H1 (cell line): ENCODE measurements at regions not wholly inside any gene's neighbourhood (a gene's known extent, or its start where the extent isn't known, plus 50 kb on each side); places are given as distances from the start of the nearest gene placed in this dataset.

Source experiments
- CTCF ChIA-PET: fragments of 300-600 bp; sonication (Branson Sonifier 250); formaldehyde crosslinking; loops from one replicate; lab custom pipeline; 2021; ENCODE audit not compliant: partially characterized antibody; lab: Charles Lee
- POLR2A ChIA-PET: fragments of 300-600 bp; sonication (Branson Sonifier 250); formaldehyde crosslinking; loops from one replicate; lab custom pipeline; 2021; ENCODE audit warnings: inconsistent platforms; ENCODE audit not compliant: partially characterized antibody; lab: Charles Lee
- DNase-seq, 2 experiments: peaks; one replicate each; pipeline versions ENCODE4 v3.0.0 to v3.0.0-alpha.2; 2010 to 2022; ENCODE audit warnings: low spot score in 2 of 2, low read depth in 1 of 2, mixed read lengths in 1 of 2
- FAIRE-seq: peaks from 2 replicates; lab custom pipeline; 2011; peaks lifted over from hg19 to GRCh38; lab: Jason Lieb, UNC
- H2AFZ ChIP-seq: 2 replicates; pipeline ENCODE4 v1.8.1; 2012; ENCODE audit warnings: low read length, inconsistent platforms
- H2AK5ac ChIP-seq: 2 replicates; pipeline ENCODE4 v1.6.1; 2013; ENCODE audit warnings: low read depth, low read length
- H2BK120ac ChIP-seq: replicated peaks from 2 replicates; pipeline ENCODE3; 2013; ENCODE audit warnings: low read depth, low read length, inconsistent platforms
- H2BK12ac ChIP-seq: 2 replicates; pipeline ENCODE4 v1.6.1; 2013; ENCODE audit warnings: low read depth, low read length
- H2BK15ac ChIP-seq: 2 replicates; pipeline ENCODE4 v1.6.1; 2013; ENCODE audit warnings: low read length
- H2BK20ac ChIP-seq: 2 replicates; pipeline ENCODE4 v1.6.1; 2013; ENCODE audit warnings: low read length
- H2BK5ac ChIP-seq: 2 replicates; pipeline ENCODE4 v1.6.1; 2013; ENCODE audit warnings: low read depth, low read length
- H3K14ac ChIP-seq: 2 replicates; pipeline ENCODE4 v1.6.1; 2013; ENCODE audit warnings: inconsistent platforms; ENCODE audit not compliant: insufficient read length
- H3K18ac ChIP-seq: 2 replicates; pipeline ENCODE4 v1.6.1; 2013; ENCODE audit warnings: low read length; ENCODE audit errors: extremely low read depth
- H3K23ac ChIP-seq: 2 replicates; pipeline ENCODE4 v1.6.1; 2013; ENCODE audit warnings: inconsistent platforms; ENCODE audit not compliant: insufficient read length
- H3K23me2 ChIP-seq: 2 replicates; pipeline ENCODE4 v1.6.1; 2013; ENCODE audit warnings: low read depth, low read length
- H3K27ac ChIP-seq: 2 replicates; pipeline ENCODE4 v1.6.1; 2011; ENCODE audit warnings: low read depth, low read length, inconsistent platforms
- H3K27me3 ChIP-seq, 4 experiments: replicated peaks in 1 of 4; 1 replicate in 1 of 4; 2 replicates in 3 of 4; pipeline versions ENCODE4 v1.6.1 to v1.8.1; 2011 to 2013; ENCODE audit warnings: low read length in 3 of 4, mild to moderate bottlenecking in 3 of 4, inconsistent platforms in 2 of 4, mixed read lengths in 2 of 4, moderate library complexity in 1 of 4; ENCODE audit not compliant: control insufficient read depth in 3 of 4, insufficient read depth in 3 of 4; ENCODE audit errors: extremely low read depth in 1 of 4
- H3K36me3 ChIP-seq, 4 experiments: 2 replicates each; pipeline versions ENCODE4 v1.6.1 to v1.8.1; 2011 to 2013; ENCODE audit warnings: mild to moderate bottlenecking in 4 of 4, low read length in 3 of 4, moderate library complexity in 2 of 4, control low read depth in 1 of 4, inconsistent platforms in 1 of 4; ENCODE audit not compliant: insufficient read depth in 4 of 4, control insufficient read depth in 2 of 4
- H3K4ac ChIP-seq: replicated peaks from 2 replicates; pipeline ENCODE3; 2013; ENCODE audit warnings: low read length, low read depth, mixed read lengths, inconsistent platforms; ENCODE audit not compliant: insufficient read length
- H3K4me1 ChIP-seq, 4 experiments: replicated peaks in 1 of 4; 1 replicate in 1 of 4; 2 replicates in 3 of 4; pipeline versions ENCODE4 v1.6.1 to v1.8.1; 2011 to 2013; ENCODE audit warnings: low read length in 3 of 4, inconsistent platforms in 2 of 4, mixed read lengths in 1 of 4; ENCODE audit not compliant: insufficient read depth in 4 of 4, control insufficient read depth in 3 of 4
- H3K4me2 ChIP-seq, 2 experiments: 2 replicates each; pipeline versions ENCODE4 v1.6.1 to v1.8.1; 2011 to 2013; ENCODE audit warnings: low read depth in 2 of 2, low read length in 2 of 2, control low read depth in 1 of 2, inconsistent platforms in 1 of 2, mild to moderate bottlenecking in 1 of 2; ENCODE audit not compliant: insufficient read depth in 1 of 2
- H3K4me3 ChIP-seq, 4 experiments: fragments of 200-600, 300-600 bp in 1 of 4; sonication (generic), shearing (Covaris generic), sonication (Bioruptor Twin) in 1 of 4; 2 replicates each; pipeline versions ENCODE4 v1.5.1 to v1.8.1; 2011 to 2016; ENCODE audit warnings: low read length in 4 of 4, low read depth in 3 of 4, control low read depth in 2 of 4, inconsistent platforms in 2 of 4, mild to moderate bottlenecking in 2 of 4, mixed read lengths in 1 of 4, moderate library complexity in 1 of 4; ENCODE audit not compliant: insufficient read depth in 2 of 4; ENCODE audit errors: extremely low read depth in 1 of 4
- H3K56ac ChIP-seq: replicated peaks from 2 replicates; pipeline ENCODE3; 2013; ENCODE audit warnings: low read depth, mild to moderate bottlenecking, mixed read lengths, low read length, inconsistent platforms; ENCODE audit not compliant: insufficient read length
- H3K79me1 ChIP-seq: 2 replicates; pipeline ENCODE4 v1.6.1; 2013; ENCODE audit warnings: low read depth, low read length, control low read depth
- H3K79me2 ChIP-seq, 2 experiments: 2 replicates each; pipeline versions ENCODE4 v1.6.1 to v1.8.1; 2012 to 2013; ENCODE audit warnings: low read length in 2 of 2, mild to moderate bottlenecking in 2 of 2, inconsistent platforms in 1 of 2; ENCODE audit not compliant: insufficient read depth in 2 of 2, control insufficient read depth in 1 of 2
- H3K9ac ChIP-seq, 4 experiments: replicated peaks in 1 of 4; 1 replicate in 1 of 4; 2 replicates in 3 of 4; pipeline versions ENCODE4 v1.6.1 to v1.8.1; 2011 to 2013; ENCODE audit warnings: low read depth in 3 of 4, low read length in 3 of 4, control low read depth in 2 of 4, mild to moderate bottlenecking in 2 of 4, moderate library complexity in 2 of 4, inconsistent platforms in 1 of 4; ENCODE audit errors: extremely low read depth in 1 of 4
- H3K9me3 ChIP-seq, 2 experiments: 2 replicates each; pipeline versions ENCODE4 v1.6.1 to v1.8.1; 2012 to 2013; ENCODE audit warnings: mild to moderate bottlenecking in 2 of 2, moderate library complexity in 2 of 2, control low read depth in 1 of 2, inconsistent platforms in 1 of 2, low read depth in 1 of 2, low read length in 1 of 2, mixed read lengths in 1 of 2; ENCODE audit not compliant: insufficient read depth in 2 of 2
- H4K20me1 ChIP-seq, 2 experiments: replicated peaks in 1 of 2; 2 replicates each; pipeline versions ENCODE3 to v1.8.1; 2011 to 2013; ENCODE audit warnings: inconsistent platforms in 2 of 2, low read length in 2 of 2, mild to moderate bottlenecking in 1 of 2; ENCODE audit not compliant: insufficient read depth in 2 of 2, control insufficient read depth in 1 of 2
- H4K5ac ChIP-seq: 2 replicates; pipeline ENCODE4 v1.6.1; 2013; ENCODE audit warnings: low read length, low read depth, mixed read lengths, inconsistent platforms; ENCODE audit not compliant: insufficient read length
- H4K8ac ChIP-seq: 2 replicates; pipeline ENCODE4 v1.8.0; 2013; ENCODE audit warnings: mild to moderate bottlenecking, moderate library complexity, low read length, inconsistent platforms; ENCODE audit not compliant: insufficient read depth; ENCODE audit errors: extremely low read depth
- H4K91ac ChIP-seq: replicated peaks from 2 replicates; pipeline ENCODE3; 2013; ENCODE audit warnings: low read length, mixed read lengths, inconsistent platforms; ENCODE audit not compliant: insufficient read length
- CHD2 ChIP-seq: IDR thresholded peaks from 2 replicates; pipeline ENCODE4 v1.6.1; 2012; ENCODE audit warnings: low read length, improper control_type of control experiment
- CTCF ChIP-seq, 3 experiments: IDR thresholded peaks; 1 replicate in 2 of 3; 2 replicates in 1 of 3; pipeline versions ENCODE4 v1.5.1 to v1.6.1; 2011; ENCODE audit warnings: low read length in 3 of 3, mild to moderate bottlenecking in 3 of 3, inconsistent platforms in 2 of 3, low read depth in 1 of 3, moderate library complexity in 1 of 3; ENCODE audit not compliant: insufficient read depth in 1 of 3; ENCODE audit errors: control extremely low read depth in 1 of 3
- HDAC6 ChIP-seq: IDR thresholded peaks from one replicate; pipeline ENCODE4 v1.7.1; 2012; ENCODE audit warnings: low read depth, mild to moderate bottlenecking, inconsistent platforms, low read length, moderate library complexity
- KDM1A ChIP-seq: fragments of 200-600, 300-600 bp; sonication (generic); IDR thresholded peaks from 2 replicates; pipeline ENCODE4 v1.7.1; 2016; ENCODE audit warnings: mild to moderate bottlenecking, low read length, borderline replicate concordance
- NRF1 ChIP-seq: IDR thresholded peaks from 2 replicates; pipeline ENCODE4 v1.6.1; 2011; ENCODE audit warnings: mild to moderate bottlenecking, low read depth, low read length, improper control_type of control experiment
- SIRT6 ChIP-seq: IDR thresholded peaks from one replicate; pipeline ENCODE4 v1.7.1; 2012; ENCODE audit warnings: low read length, inconsistent platforms
- SP4 ChIP-seq: IDR thresholded peaks from 2 replicates; pipeline ENCODE4 v1.6.1; 2012; ENCODE audit warnings: low read length, inconsistent platforms
- WGBS, 2 experiments: shearing (Covaris generic) in 1 of 2; methylation state at CpG; one replicate each; pipeline versions ENCODE4 v1.1.6 to v1.1.7; 2013 to 2015; ENCODE audit warnings: low lambda C conversion rate in 2 of 2, mixed read lengths in 2 of 2, inconsistent platforms in 1 of 2, low coverage in 1 of 2, missing lambda C conversion rate in 1 of 2; ENCODE audit not compliant: insufficient replicate concordance in 2 of 2, insufficient coverage in 1 of 2, insufficient read length in 1 of 2; ENCODE audit errors: extremely low coverage in 1 of 2, missing lambda C conversion rate in 1 of 2; 5-methylcytosine and 5-hydroxymethylcytosine counted together
- TF ChIP-seq, protein P1 (sequence below): IDR thresholded peaks from 2 replicates; pipeline ENCODE4 v1.6.1; 2012; ENCODE audit warnings: inconsistent platforms

DNA sequence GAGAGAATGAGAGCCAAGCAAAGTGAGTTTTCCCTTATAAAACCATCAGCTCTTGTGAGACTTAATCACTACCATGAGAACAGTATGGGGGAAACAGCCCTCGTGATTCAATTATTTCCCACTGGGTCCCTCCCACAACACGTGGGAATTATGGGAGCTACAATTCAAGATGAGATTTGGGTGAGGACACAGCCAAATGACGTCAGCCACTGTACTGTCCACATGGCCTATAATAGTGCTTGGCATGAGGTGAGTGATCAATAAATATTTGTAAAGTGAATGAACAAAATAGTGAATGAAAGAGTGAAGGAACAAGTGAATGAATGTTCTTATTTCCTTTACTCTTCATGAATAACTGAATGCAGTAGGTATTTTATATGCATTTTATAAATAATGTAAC, 199.1 kb upstream of the GOT2 start:
- no peak for FAIRE-seq
- Histone ChIP-seq H3K79me2 (no peaks in the 10 kb centered on the region), H3K23me2 (no peaks in the 10 kb centered on the region), H3K14ac (no peak overlapping the region), H3K36me3 (no peaks in the 10 kb centered on the region; a peak in 1 of 8 replicates), H3K4ac (no peak overlapping the region), H3K27me3 (no peaks in the 10 kb centered on the region), H4K8ac (no peak overlapping the region), H2AFZ (no peak overlapping the region), H4K91ac (no peak overlapping the region), H3K27ac (no peak overlapping the region), H3K4me2 (no peak overlapping the region), H2BK5ac (no peak overlapping the region), H3K56ac (no peak overlapping the region), H3K9ac (no peak overlapping the region), H3K9me3 (no peaks in the 10 kb centered on the region; a peak in 1 of 4 replicates), H2BK120ac (no peak overlapping the region), H3K23ac (no peak overlapping the region), H3K4me1 (peaks cover 0 to under 1% (median 0%) of the 10 kb centered on the region in 4 experiments; a peak in 1 of 7 replicates), H2BK20ac (no peak overlapping the region), H2BK12ac (no peak overlapping the region), H4K5ac (no peak overlapping the region), H2AK5ac (no peak overlapping the region), H3K18ac (no peak overlapping the region), H3K4me3 (no peak overlapping the region), H2BK15ac (no peak overlapping the region), H3K79me1 (no peaks in the 10 kb centered on the region), H4K20me1 (no peaks in the 10 kb centered on the region)
- ChIA-PET POLR2A (no interaction called here), CTCF (interaction anchor here (1.0 kb wide), 1 partner anchor 119 kb away, joined by 4 read pairs; no protein-coding TSS in a partner anchor)
- 83% methylated on average over 3 of the region's 3 CpGs; no CpG with 5 or more reads in 1 of the 2 experiments for WGBS, 2 experiments
- no peak for DNase-seq
- no peak for TF ChIP-seq NRF1
- no peak for TF ChIP-seq SP4
- TF ChIP-seq CHD2: no peak
- TF ChIP-seq, protein P1, sequence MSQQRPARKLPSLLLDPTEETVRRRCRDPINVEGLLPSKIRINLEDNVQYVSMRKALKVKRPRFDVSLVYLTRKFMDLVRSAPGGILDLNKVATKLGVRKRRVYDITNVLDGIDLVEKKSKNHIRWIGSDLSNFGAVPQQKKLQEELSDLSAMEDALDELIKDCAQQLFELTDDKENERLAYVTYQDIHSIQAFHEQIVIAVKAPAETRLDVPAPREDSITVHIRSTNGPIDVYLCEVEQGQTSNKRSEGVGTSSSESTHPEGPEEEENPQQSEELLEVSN: no peak
- no peak for TF ChIP-seq HDAC6
- no peak for TF ChIP-seq KDM1A
- TF ChIP-seq SIRT6: no peak
- TF ChIP-seq CTCF (IDR thresholded peaks at IDR 0.05; ENCODE audit: control extremely low read depth in 1 of 3, insufficient read depth in 1 of 3, low read depth in 1 of 3, low read length in 3 of 3): no peak
